Dedifferentiated amniotic fluid mesenchymal stem cell (primary cell): ENCODE measurements at regions not wholly inside any gene's neighbourhood (a gene's known extent, or its start where the extent isn't known, plus 50 kb on each side); places are given as distances from the start of the nearest gene placed in this dataset.
"Not testable (repeated sequence)": the region's sequence is repeated elsewhere in the genome, so short reads cannot be mapped to it uniquely, and the experiment has no call there.

Experiments used
- DNase-seq: peaks from one replicate; pipeline ENCODE4 v3.0.0-alpha.2; 2016; ENCODE audit errors: extremely low spot score

DNA sequence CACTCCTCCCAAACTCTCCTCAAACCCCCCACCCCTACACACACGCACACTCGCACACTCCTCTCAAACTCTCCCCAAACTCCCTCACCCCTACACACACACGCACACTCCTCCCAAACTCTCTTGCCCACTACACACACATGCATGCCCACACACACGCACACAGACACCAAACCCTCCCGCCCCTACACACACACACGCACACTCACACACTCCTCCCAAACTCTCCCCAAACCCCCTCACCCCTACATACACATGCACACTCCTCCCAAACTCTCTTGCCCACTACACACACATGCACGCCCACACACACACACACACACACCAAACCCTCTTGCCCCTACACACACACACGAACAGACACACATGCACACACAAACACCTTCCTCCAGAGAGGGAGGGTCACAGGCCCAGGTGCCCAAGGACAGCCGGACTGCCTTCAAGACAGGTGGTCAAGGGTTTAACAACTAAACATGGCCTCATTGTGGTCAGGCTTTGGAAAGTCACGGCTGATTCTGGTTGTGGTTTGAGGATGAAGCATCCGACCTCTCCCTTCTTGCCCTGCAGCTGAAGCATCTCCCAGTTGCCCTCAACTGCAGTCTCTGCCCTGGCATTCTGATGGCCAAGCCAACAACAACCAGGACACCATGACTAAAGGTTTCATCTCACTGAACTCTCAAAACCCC, 72.3 kb upstream of the SNTG2 start:
- DNase-seq = no peak

DNA sequence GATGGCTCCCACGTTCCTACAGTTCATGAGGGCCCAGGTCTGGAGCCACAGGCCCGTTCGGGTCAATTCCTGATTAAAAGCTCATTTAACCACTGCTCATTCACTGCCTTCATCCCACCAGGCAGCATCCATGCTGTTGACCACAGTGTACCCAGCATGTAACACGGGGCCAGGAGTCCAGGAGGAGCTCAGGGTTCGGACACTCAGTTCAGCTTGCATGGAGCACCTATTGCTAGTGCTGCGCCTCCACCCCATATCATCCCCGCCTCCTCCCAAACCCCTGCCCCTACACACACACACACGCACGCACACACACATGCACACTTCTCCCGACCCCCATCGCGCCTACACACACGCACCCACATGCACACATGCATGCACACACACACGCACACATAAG, 72.9 kb upstream of the SNTG2 start:
- no peak for DNase-seq

DNA sequence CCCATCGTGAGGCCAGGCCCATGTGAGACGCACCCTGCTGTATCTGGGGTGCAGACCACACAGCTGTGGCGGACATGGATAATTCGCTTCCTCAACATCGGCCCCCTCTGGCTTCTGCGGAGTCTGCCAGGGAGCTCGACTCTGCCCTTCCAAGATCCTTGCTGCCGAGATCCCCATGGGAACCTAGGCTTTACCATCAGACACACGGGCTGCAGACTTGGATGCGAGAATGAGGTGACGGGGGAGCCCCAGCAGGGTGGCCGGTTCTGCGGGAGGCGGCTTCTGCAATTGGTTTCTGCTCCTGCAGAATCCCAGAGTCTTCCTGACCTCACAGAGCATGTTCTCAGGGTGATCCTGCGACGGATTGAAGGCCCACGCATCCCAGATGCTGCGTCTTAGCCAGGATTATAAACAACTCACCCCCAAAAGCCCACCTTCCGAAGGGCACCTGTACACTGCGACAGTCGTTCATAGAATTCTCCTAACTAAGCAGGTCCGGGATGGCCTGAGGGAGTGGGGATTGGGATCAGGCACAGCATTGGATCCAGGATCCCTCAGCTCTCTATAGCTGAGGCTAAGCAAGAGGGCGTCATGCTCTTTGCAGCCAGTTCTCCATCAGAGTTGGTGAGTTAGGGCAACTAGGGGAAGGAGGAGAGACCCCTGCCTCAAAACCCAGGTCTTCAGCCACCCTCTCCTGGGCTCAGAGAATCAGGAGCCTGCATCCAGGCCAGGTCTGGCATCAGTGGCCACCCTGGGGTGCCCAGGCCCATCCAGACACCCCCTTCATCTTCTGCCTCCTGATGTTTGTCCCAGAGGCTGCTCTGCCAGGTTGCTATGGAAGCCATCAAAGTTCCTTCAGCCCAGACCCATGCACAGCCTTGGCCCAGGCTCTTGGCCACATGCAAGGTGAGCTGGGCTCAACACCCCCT, 74.7 kb upstream of the SNTG2 start:
- DNase-seq = no peak

DNA sequence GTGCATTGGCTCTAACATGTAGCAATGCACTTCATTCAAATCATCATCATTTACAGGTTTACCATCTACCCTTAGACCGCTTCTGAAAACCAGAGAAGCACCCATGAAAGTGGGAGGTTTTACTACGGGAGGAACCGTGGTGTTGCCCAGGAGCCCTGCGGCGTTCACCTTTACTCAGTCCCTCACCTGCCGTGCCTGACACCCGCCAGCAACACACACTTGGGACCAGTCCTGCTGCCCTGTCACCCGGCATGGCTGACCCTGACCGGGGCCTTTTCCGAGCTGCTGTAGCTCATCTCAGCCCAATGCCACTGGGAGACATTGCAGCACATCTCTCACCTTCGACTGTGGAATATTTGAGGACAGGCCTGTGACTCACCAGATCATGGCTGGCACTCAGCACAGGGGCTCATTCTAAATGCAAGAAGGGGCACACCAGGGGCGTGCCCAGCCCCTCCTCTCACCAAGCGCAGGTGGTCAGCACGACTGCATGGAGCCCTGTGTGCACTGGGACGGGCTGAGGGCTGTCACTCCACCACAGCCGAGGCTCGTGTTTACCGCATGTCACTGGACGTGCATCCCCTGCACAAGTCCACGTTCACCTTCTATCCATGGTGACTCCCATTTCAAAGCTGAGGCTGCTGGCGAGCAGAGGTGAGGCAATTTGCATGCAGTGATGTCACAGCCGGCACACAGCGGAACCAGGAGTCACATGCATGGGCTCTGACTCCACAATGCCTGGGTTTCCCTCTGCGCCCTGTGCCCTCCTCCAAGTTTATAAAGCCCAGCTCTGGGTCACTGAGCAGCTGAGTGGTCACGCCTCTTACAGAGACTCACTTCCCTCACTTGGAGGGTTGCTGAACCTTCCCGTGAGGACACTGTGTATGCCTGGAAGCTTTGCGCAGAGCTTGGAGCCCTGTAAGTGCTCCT, 76.7 kb upstream of the SNTG2 start:
- DNase-seq = no peak

DNA sequence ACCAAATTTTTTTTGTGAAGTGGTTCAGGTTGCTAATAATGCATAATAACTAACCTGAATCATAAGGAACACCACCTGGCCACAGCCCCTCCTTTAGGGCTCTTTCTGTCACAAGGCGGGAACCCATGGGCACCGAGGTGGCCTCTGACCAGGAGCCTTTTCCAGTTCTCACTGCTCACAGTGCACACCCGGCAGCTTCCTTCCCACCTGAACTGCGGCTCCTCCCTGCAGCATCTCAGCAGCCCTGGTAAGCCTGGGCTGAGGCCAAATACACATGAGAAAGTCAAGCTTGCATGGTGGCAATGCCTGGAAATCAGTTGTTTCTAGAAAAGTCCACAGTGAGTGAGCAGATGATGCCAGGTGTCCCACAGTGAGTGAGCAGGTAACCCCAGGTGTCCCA, 77.6 kb upstream of the SNTG2 start:
- no peak for DNase-seq

DNA sequence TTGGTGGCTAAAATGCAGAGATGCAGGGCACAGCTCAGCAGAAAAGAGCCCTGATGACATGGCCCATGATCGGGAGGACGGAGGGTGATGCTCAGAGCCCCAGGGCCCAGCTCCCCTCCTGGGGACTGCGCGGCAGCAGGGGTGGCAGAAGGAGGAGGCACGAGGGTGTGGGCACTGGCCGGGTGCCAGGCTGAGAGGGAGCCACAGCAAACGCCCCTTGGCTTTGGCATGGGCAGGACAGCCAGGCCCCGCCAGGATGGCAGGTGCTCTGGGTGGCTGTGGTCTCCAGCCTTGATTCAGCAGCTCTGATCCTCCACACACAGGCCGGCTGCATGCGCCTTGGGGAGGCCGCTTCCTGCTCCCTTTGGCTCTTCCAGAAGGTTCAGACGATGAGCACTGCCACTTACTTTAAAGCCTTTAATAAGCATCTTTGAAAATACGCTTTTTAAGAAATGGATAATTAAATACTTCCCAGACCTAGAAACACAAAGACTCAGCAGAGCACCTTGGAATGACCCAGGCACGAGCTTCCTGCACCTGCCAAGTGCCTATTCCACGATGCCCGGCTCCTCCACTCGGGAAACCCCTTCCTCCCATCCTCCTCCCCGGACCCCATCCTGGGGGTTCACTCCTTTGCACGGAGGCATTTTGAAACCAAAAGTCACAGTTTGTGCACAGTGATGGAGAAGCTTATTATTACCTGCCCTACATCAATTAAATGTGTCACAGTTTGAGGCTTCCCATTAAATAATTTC, 78.5 kb upstream of the SNTG2 start:
- DNase-seq = no peak

DNA sequence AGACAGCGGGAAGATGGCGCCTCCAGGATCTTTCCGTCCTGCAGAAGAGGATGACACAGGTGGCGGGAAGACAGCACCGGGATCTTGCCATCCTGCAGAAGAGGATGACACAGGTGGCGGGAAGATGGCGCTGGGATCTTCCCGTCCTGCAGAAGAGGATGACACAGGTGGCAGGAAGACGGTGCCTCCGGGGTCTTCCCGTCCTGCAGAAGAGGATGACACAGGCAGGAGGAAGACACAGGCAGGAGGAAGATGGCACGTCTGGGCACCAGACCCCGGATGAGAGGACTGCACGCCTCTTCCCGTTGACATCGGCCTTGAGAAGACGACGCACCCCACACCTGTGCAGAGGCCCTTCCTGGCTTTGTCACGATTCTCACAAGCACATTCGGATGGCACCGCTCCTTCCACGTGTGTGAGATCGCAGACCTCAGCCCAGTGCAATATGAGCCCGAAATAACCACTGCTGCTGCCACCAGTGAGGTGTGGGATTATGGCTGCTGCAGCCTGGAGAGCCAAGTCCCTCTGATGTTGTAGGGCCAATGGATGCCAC, 79.4 kb upstream of the SNTG2 start:
- no peak for DNase-seq

DNA sequence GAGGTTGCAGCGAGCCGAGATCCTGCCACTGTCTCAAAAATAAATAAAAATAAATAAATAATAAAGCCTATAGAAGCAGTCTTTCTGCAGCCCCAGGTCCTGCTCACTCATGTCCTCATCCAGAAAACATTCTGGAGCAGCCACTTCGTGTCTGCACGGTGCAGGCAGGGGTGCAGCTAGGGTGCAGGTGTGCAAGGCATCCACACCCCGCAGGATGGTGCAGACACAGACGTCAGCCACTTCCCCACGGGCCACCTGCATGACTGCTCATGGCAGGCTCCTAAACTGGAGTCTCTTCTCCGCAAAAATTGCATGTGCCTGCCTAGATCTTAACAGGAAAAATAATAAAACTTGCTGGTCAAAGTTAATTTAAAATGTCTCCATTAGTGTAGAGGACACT, 80.2 kb upstream of the SNTG2 start:
- no peak for DNase-seq

DNA sequence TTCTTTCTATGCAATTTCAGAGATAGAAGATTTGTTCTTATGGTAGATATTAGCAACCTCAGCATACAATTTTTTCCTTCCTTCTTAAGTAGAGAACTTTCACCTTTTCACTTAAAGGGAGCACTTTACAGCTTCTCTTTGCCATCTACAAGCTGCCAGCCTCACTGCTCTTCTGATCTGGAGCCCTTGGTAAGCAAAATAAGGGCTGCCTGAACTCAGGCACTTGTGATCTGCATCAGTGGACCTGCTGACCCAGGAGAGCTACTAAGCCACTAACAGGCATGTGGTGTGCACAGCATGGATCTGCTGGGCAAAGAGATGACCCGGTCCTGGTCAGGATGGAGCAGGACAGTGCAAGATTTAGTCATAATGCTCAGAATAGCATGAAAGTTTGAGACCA, 80.8 kb upstream of the SNTG2 start:
- no peak for DNase-seq

DNA sequence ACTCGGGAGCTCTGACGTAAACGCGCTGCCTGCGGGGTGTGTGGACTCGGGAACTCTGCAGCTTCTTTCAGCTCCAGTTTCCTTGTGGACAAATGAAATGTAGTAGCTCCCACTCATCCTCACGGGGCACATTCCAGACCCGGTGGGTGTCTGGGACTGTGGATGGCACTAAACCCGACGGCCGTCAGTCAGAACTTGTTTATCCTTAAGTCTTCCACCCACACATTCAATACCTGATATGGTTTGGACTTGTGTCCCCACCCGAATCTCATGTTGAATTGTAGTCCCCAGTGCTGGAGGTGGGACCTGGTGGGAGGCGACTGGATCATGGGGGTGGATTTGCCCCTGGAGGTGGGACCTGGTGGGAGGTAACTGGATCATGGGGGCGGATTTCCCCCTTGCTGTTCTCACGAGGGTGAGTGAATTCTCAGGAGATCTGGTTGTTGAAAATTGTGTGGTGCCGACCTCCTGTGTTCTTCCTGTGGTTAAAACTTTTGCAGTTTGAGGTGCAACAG, 81.2 kb upstream of the SNTG2 start:
- no peak for DNase-seq

DNA sequence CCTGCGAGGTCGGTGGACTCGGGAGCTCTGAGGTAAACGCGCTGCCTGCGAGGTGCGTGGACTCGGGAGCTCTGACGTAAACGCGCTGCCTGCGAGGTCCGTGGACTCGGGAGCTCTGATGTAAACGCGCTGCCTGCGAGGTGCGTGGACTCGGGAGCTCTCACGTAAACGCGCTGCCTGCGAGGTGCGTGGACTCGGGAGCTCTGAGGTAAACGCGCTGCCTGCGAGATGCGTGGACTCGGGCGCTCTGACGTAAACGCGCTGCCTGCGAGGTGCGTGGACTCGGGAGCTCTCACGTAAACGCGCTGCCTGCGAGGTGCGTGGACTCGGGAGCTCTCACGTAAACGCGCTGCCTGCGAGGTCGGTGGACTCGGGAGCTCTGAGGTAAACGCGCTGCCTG, 81.8 kb upstream of the SNTG2 start:
- DNase-seq = not testable (repeated sequence)

DNA sequence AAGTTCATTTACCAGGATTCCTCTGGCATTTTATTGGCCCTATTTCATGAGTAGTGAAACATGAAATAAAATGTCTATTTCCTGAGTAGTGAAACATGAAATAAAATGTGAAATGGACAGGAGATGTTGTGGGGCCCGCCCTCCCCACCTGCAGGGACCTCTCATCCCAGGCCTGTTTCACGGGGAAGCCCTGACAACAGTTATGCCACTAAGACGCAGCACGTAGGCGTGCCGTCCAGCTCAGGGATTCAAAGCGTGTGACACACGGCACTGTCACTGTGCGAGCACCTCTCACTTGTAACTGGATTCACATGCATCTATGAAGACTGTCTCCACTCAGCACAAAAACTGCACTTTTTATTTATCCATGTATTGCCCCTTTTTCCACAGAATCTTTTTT, 83.4 kb upstream of the SNTG2 start:
- DNase-seq = no peak

DNA sequence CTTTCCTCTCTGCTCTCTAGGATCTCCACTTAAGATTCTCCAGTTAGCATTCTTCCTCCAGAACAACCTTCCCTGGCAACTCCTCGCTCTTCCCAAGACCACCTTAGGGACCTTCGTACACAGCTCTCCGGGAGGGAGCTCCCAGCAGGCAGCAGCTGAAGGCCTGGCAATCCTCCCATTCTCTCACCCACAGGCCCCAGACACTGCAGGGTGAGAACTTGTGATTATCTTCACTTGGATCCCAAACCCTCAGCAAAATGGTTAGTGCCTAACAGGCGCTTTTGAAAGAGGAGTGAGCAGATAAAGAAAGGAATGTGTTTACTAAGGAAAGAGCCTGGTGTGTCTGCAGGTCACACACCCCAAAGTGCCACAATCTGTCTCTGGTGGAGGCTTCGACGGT, 83.8 kb upstream of the SNTG2 start:
- DNase-seq = no peak

DNA sequence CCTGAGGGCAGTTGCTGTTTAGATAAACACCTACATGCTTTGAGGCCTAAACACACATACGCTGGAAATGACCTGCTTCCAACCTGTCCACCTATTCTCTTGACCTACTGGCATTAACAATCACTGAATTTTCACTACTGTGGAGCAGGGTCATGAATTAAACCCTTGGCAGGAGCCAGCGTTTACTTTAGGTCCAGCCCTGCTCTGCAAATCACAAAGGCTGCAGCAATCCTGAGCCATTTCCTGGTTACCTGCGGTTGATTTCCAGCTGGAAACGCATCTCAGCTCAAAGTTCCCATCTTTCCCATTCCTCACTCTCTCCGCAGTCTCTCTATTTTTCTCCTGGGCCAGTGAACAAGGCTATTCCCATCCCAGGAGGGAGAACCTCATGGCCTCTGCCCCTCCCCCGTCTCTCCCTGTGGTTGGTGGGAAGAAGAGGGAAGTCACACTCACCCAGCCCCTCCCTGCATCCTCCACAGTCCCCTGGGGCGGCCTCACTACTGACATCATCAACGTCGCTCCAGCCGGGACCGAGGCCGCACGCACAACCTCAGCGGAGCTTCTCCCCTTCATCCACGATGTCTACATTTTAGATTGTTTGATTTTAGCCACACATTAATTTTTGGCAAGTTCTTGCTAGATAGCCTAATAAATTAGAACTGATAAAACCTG, 84.5 kb upstream of the SNTG2 start:
- DNase-seq = no peak

DNA sequence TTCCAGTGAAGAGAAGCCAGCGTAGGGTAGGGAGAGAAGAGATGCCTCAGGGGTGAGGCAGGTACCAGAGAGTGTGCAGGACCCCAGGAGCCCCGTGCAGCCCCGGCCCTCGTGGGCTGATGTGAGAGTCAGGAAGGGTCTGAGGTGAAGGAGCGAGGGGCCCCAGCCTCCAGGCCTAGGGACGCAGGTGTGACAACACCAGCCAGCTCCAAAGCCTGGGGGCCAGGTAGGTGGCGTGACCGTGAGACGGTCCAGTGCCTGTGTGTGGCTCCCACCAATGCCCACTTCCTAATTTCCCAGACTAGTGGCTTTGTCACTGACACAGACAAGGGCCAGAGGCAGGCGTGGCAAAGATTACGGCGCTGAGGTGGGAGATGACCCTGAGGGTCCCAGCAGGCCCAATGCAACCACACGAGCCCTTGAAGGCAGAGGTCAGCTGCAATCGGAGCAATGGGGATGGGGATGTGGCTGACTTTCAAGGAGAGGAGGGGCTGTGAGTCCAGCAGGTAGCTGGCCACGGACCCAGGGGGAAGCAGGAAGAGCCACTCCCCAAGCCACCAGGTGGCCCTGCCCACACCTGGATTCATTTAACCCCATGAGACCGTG, 86.0 kb upstream of the SNTG2 start:
- no peak for DNase-seq

DNA sequence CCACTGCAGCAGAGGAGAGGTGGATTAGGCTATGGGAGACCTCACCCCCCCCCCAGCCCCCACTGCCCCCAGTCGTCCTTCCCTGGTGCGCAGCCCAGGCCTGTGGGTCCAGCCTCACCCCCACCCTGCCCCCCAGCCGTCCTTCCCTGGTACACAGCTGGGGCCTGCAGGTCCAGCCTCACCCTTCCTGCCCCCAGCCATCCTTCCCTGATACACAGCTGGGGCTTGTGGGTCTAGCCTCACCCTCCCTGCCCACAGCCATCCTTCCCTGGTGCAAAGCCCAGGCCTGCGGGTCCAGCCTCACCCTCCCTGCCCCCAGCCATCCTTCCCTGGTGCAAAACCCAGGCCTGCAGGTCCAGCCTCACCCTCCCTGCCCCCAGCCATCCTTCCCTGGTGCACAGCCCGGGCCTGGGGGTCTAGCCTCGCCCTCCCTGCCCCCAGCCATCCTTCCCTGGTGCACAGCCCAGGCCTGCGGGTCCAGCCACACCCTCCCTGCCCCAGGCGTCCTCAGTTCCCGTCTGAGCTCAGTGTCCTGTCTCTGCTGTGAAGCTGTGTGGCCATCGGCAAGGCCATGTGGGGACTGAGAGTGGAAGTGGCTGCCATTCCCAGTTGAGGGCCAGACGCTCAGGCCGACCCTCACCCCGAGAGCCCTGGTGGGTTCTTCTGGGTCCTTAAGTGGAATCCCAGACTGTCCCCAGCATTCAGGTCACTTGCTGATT, 86.8 kb upstream of the SNTG2 start:
- no peak for DNase-seq

DNA sequence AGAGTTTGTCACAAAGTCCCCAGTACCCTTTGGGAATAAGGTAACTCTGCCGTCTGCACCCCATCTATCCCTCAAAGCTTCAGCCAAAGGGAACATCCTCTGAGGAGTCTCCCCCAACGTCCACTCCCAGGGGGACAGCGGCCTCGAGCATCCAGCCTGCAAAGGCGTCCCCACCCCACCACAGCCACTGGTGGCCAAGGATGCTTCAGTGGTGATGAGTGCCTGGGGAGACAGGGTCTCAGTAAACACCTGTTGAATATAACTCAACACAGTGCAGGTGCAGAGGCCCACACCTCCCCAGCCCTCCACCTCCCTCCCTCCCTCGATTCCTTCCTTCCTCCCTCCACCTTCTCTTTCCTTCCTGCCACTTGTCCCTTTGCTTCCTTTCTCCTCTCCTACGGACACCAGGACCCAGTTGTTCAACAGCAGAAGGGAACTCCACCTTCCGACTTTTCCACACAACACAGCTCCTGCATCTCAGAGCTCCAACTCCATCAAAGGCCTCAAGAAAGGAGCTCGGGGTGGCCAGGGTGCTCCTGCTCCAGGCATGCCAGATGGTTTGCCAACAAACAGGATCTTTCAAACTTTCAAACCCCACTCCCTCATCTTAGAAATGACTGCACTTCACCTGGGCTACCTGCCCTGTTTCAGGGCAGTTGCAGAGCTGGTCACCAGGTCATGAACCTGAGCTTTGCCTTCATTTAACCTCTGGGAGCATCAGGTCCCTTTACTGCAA, 87.8 kb upstream of the SNTG2 start:
- no peak for DNase-seq

DNA sequence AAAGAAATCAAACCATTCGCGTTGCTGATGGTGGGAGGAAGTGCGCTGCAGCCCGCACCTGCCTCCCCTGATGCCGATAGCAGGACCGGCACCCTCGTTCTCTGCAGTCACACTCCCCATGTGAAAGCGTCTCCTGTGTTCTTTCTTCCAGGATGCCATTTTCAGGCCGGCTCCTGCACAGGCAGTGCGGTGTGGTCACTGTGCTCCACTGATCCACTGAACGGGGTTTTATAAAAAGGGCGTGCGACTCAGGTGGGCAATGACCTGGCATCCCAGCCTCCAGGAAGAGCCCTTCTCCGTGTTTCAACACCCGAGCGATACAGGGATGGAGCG, 88.3 kb upstream of the SNTG2 start:
- no peak for DNase-seq
